Left lobe of liver (tissue), 2 donors: ENCODE measurements at regions not wholly inside any gene's neighbourhood (a gene's known extent, or its start where the extent isn't known, plus 50 kb on each side); places are given as distances from the start of the nearest gene placed in this dataset.
A peak's percentile ranks its signal among the peaks of the same experiment; 100 is the strongest.
"Not testable (repeated sequence)": the region's sequence is repeated elsewhere in the genome, so short reads cannot be mapped to it uniquely, and the experiment has no call there.

ENCODE experiments used
- ATAC-seq: fragments of 200-7000 bp; cut with Tn5 transposase; one replicate; pipeline ENCODE4 v1.9.1; 2020; ENCODE audit warnings: mild to moderate bottlenecking, moderate library complexity
- DNase-seq: peaks from one replicate; pipeline ENCODE4 v3.0.0-alpha.2; 2020; ENCODE audit warnings: low spot score
- donor health status: DM: no; HTN: no; CAD: no; lungs with moderate emphysema.
- donor health status: DM: no; HTN: yes; CAD: no.

DNA sequence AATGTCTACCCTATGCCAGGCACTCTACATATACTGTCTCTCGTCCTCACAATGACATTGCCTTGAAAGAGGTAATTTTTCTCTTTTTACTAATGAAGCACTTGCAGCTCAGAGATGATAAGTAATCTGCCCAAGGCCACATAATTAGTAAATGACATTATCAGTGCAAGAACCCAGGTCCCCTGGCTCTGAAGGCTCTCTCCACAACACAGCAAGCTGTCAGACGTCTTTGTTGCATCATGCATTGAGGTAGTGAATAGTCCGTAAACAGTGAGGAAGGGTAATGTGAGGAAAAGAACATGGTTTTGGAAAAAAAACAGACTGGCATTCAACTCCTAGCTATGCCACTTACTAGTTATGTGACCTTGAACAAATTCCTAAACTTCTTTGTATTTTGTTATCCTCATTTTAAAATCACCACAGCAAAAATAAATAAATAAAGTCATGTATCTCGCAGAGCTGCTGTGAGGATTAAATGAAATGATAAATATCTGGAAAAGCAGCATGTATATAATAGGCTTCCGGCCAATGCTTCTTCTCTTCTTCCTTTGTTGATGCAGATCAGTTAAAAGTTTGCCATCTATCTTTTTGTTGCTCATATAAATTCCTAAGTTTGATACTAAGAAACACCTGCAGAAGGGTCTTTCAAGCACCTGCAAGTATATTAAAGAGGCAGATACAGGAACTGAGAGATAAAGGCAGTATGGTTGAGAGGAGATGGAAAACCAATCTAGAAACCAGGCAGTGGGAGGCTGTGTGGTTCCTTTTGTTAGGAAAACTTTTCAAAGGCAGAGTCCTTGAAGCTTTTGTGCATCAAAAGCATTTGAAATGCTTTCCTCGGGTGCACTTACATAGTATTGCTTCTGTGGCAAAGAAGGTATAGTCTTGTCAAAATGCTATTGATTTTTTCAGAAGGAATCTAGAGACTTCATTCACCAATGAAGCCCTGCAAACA lies 82.8 kb downstream of the BTG1 start:
- DNase-seq (no peak), ATAC-seq (no peak)

DNA sequence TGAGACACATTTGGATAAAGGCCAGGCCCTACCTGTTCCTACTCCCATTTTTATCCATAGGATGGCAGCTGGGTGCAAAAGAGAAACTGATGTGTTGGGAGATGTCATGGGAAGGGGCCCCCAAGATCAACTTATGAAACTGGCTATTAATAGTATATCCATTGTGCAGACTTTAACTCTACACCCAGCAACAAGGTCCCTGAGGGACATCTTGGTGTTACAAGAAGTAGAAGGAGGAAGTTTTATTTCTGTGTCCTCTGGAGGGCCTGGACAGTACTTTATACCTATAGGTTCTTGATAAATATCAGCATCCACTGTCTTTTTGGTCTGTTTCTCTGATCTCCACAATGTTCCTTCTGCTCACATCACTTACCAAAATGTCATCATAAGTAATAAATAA lies 84.6 kb downstream of the BTG1 start:
- ATAC-seq (no peak), DNase-seq (no peak)

DNA sequence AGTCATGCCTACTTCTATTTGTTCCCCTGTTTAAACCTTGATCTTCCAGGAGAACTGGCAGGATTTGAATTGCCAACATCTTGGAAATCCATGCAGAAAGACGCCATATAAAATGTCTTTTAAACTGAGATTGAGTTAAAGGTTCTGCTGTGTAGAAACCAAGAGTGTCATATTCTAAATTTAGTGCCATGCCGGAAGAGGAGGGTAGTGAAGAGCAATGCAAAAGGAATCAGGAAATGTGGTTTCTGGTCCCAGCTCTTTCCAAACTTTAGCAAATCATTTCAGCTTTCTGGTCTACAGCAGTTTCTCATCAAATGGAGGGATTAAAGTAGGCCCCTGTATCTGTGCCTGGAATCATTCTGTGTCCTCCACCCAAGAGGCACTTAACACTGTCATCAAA lies 85.7 kb downstream of the BTG1 start:
- ATAC-seq (no peak), DNase-seq (no peak)

DNA sequence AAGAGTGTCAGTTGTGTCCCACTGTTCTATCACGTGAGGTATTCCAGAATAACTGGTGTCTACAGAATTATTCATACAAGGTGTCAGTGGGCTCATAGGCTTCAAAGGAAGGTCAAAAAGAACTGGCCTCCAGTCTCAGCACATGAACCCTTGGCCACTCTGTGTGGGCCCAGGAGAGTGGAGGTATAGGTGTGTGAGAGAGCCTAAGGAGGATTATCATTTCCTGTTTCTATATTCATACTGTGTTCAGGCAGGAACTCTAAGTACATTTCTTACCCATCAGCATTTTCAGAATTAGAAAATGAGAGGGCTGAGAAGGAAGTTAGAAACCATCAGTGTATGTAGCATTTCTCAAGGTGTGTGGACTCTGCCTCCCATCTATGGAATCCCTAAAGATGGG lies 87.0 kb downstream of the BTG1 start:
- no peak for ATAC-seq
- DNase-seq = no peak

DNA sequence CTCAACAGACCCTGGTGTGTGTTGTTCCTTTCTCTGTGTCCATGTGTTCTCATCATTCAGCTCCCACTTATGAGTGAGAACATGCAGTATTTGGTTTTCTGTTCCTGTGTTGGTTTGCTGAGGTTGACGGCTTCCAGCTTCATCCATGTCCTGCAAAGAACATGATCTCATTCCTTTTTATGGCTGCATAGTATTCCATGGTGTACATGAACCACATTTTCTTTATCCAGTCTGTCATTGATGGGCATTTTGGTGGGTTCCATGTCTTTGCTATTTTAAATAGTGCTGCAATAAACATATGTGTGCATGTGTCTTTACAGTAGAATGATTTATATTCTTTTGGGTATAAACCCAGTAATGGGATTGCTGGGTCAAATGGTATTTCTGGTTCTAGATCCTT lies 88.9 kb downstream of the BTG1 start:
- not testable (repeated sequence) for ATAC-seq, DNase-seq

DNA sequence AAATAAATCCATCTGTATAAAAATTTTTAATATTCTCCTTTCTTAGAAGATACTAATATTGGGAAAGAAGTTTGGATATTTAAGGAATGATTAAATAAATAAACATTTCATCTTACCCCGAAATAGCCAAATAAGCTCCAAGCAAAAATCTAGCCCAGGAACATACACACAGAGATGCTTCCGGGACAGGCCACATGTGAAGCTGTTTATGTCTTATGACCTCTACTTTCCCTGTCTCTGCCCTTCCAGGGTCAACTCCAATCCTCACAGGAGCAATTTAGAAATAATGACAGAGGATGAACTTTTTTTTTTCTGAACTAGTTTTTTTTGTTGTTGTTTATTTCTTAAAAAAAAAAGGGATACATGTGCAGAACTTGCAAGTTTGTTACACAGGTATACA lies 89.4 kb downstream of the BTG1 start:
- no peak for ATAC-seq
- DNase-seq = no peak

DNA sequence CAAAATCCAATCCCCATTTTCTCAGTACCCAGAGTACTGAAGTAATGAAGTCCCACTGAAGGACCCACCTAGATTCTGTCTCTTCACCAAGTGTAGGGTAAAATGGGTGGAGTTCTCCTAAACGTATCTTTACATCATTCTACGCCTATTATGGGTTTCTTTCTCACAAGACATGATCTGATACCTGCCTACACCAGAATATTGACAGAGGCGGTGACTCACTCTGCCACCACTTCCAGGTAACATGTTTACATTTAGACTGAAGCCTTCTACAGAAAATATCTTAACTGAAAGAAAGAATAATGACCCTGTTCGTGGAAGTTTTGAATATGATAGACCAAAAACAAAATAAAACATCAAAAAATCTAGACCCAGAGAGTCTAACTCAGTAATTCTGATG lies 89.8 kb downstream of the BTG1 start:
- ATAC-seq (no peak), DNase-seq (no peak)

DNA sequence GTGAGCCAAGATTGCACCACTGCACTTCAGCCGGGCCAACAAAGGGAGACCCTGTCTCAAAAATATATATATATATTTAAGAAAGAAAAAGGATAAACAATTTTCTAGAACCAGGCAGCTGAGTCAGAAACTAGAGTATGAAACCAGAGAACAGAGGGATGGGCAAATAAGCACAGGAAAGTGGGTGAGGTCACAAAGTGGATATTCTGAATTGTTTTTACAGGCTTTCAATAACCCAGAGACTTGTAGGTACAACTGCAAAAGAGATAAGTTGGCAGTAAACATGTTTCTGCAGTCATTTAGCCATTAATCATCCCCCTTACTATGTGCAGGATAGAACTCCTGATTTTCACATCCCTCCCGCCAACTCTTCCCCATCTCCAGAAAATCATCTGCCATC lies 94.2 kb downstream of the BTG1 start:
- ATAC-seq = no peak

DNA sequence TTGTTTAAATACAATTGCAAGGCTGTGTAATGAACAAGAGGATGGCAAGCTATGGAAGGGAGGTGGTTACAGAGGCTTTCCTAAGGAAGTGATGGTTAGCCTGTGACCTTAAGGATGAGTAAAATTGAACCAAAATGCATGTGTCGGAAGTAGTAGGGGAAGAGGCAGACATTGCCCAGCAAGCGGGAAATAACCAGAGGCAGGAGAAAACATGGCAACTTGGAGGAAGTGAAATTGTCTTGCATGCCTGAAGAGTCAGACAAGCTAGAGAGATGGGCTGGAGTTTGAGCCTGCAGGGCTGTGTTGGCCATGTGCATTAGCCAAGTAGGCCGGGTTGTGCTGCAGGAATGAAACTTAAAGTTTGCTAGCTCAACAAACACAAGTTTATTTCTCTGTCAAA lies 96.2 kb downstream of the BTG1 start:
- no peak for DNase-seq
- ATAC-seq = no peak

More for the DNA sequence above, 94.2 kb downstream of the BTG1 start:
- DNase-seq = no peak

DNA sequence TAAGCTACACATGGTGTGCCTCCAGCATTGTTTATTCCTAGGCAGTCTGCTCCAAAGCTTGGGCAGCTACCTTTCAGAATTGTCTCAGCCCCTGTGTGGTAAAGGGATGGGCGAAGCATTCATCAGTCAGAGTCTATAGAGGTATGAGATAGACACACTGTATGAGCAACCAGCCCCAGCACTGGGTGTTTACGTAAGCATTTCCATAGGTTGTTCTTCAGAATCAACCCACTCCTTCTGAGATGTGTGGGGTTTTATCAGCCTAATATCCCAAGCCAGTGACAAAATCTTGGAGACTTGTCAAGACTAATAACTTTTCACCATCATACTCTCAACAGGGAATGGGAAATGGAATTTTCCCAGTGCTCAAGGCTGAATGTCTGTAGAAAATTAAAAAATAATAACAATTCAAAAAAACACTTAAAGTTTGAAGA lies 98.2 kb downstream of the BTG1 start:
- DNase-seq (no peak), ATAC-seq (no peak)

DNA sequence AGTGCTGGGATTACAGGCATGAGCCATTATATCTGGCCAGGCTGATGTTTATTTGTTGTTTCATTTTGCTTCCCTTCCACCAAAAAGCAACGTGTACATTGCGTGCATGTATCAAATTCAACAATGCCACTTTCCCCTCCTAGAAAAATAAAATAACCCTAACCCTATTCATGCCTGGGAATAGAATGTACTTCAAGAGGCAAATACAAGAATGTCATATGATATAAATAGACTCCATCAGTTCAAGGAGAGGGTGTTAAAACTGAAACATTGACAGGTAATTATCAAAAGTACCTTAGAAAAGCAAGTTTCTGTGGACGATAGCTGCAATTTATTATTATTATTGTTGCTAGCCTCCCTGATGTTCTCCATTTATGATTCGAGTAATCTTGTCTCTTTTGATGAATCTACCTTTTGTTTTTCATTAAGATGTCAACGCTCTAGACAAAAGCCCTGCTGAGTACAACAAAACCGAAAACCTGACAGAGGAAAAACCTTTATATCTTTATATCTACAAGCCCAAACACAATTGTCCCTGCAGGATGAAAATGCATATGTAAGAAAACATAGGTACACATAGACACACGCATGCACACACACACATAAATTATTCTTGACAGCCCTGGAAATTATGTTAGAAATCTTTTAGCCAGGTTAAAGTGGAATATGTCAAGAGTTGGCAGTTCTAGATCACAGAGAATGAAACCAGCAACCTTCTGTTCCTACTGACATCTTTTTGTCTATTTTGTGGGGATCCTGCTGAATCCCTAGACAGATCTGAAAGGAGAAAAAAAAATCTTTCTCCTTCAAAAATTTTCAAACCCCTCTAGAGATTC lies 98.9 kb downstream of the BTG1 start:
- no peak for ATAC-seq
- DNase-seq = no peak

DNA sequence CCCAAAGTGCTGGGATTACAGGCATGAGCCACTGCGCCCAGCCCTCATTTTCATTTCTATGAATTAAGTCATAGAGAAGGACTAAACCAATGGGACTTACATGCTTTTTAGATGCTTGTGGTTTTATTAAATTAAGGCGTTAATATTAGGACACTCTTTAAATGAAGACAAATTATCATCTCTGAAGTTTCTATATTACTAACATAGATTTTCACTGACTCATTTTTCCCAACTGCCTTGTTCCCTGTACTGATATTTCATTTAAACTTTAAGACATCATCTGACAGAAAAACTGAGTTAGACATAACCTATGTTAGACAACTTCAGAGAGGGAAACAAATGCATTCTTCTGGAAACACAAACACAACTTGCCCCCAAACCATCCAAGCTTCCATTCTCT lies 99.8 kb downstream of the BTG1 start:
- ATAC-seq (no peak), DNase-seq (no peak)

DNA sequence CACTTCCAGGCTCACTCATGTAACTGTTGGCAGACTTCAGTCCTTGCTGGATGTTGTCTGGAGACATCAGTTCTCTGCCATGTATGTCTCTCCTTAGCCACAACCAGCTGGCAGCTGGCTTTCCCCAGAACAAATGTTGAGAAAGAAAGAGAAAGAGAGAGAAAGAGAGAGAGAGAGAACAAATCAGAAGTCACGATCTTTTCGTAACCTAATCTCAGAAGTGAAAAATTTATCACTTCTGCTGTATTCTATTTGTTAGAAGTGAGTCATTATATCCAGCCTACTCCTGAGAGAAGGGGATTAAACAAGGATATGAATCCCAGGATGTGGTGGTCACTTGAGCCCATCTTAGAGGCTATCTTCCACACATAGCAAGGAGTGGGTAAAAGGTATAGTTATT lies 101.2 kb downstream of the BTG1 start:
- no peak for ATAC-seq
- DNase-seq = no peak

DNA sequence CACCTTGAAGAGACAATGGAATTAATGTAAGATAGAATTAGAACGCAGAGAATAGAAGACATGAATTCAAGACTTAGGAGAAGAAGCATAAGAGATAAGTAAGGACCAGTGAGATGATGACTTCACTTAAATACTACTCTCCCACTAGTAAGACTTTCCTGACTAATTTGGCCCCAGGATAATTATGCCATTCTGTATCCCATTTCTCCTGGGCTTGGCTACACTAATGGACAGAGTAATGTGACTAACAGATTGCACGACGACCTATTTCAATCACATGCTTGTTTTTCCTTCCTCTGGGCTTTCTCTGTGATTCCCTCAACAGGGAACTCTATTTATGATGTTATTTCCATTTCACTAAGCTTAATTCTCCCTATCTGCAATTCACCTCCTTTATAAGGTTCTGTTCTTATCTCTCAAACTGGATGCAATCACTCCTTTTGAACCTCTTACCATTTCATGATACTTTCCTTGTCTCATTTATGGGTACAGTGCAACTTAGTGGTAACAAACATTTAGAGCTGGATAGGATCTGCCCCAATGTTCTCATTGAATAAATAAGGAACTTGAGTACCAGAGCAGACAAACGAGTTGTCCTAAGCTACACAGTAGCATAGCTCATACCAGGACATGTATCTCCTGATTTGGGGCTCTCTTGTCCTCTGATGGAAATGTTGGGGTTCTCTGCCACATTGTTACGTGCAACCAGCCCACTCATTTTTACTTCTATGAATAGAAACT lies 102.7 kb downstream of the BTG1 start:
- DNase-seq (no peak), ATAC-seq (no peak)

DNA sequence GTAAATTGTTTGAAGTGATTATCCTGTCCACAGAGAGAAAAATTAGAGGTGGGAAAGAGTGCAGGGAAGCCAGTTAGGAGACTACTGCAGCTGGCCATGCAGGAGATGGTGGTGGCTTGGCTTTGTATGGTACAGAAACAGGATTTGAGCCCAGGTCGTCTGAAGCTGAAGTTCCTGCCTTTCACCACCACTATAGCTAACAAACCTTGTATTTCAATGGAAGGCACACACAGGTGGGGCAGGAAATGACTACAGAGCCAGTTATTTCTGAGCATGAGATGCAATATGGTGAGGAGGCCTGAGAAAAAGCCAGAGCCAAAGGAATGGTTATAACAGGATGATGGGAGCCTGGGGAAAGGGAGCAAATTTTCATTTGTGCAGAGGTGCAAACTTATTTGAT lies 103.9 kb downstream of the BTG1 start:
- ATAC-seq (no peak), DNase-seq (no peak)

DNA sequence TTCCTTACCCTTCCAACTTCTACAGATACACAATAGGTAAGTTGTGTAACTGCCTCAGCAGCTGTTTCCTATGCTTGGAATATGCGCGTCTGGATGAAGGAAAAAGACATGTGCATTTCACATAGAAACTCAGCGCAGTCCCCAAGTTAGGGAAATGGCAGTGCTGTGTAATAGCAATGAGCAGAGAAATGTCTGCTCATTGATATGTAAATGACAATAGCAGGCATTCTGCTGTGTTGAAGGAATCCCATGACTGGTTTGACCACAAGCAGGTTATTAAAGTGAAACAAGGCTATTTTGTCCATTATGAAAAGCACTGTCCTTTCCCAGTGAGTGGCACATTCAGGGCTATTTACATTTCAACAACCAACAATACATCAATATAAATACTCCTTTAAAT lies 106.6 kb downstream of the BTG1 start:
- ATAC-seq (no peak), DNase-seq (no peak)

DNA sequence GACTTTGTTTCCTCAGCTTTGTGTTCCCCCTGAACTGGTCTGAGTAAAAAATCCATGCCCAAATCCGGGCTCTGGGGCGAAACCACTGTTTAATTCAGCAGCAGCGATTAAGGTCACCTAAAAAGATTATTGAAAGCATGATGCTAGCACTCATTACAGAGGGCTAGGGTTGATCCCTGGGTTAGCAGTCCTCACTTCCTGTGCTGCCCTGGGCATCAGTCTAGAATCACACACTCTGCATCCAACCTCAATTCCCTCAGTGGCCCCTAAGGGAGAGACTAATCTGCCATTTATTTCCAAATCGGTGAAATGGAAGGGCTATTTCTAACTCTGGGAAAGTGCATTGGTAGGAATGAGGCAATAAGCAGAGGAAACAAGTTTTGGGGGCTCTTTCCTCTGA lies 107.2 kb downstream of the BTG1 start:
- ATAC-seq (no peak), DNase-seq (no peak)

DNA sequence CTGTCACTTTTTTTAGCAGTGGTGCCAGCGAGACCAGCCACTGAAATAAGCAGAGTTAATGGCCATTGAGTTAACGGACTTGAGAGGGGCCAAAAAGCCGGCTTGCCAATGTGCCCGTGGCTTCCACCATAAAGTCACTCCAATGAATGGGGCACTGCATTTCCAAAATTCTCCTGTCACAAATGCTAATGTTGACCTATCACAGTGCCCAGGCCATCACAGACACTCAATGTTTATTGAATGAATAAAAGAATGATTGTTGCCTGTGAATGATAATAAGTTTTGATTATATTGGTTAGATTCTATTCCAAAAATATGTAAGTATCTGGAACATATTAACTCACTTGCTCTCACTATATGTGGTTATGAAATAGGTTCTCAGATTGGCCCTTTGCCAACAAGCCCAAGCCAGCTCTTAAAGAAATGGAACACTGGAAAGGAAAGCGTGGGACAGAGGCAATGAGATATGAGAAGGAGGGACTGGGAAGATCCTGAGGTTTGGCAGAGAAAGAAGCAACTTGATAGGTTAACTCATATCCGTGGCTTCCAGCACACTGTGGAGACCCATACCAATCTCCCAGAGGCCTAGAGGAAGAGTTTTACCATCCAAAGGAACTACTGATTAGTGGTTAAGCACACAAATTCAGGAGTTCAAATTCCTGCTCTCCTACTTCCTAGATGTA lies 108.7 kb downstream of the BTG1 start:
- no peak for DNase-seq
- no peak for ATAC-seq

DNA sequence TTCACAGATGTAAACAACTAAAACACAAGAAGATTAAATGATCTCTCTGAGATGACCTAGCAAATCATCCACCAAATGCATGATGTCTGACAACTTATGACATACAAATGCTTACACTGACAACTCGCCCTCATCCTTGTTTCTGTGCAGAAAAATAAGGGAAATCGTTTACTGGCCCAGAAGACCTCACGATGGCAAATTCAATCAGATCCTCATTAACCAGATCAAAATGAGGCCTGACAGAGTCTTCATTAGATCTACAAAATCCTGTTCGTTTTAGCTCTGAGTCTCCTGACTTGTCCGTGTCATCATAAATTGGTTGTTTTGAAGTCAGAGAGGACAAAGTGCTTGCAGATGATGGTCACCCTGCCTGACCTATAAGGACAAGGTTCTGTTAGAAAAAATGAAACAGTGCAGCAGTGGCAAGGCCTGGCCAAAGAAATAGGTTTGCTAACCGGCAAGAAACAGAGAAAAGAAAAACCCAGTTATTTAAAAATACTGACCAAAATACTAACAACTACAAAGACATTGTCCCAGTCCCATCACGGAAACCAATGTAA lies 109.5 kb downstream of the BTG1 start:
- DNase-seq = no peak
- peak; percentile 75 for ATAC-seq

DNA sequence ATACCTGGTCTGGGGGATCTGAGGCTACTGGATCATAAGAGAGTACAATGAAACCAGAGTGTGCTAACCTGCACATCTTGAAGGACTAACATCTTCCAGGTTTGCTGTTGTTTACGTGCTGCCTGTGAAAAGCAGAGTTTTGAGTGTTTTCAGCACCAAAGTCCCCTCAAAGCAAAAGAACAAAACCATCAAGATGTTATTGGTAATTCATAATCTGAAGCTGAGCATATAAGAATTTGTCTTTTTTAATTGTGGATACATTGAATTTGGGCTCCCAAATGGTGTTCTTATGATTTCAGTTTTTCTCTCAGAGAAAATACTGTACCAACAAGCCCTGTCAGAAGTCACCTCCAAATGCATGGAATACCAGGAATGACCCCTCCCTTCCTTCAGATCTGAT lies 110.2 kb downstream of the BTG1 start:
- ATAC-seq = no peak

More for the DNA sequence above, 110.2 kb downstream of the BTG1 start:
- no peak for DNase-seq
